ENCODE measurements at regions not wholly inside any gene's neighbourhood (a gene's known extent, or its start where the extent isn't known, plus 50 kb on each side); places are given as distances from the start of the nearest gene placed in this dataset.

- no peak for DNase-seq
Observed at GRCh38 chr3:115537669-115538068, 85.6 kb upstream of the GAP43 start.

GRCh38 chr3:115547207-115547606 lies 76.1 kb upstream of the GAP43 start:
- DNase-seq, result no peak

GRCh38 chr3:115548611-115549010 lies 74.7 kb upstream of the GAP43 start:
- DNase-seq, result no peak

- no peak for DNase-seq
Observed at GRCh38 chr3:115549071-115549470, 74.2 kb upstream of the GAP43 start.

GRCh38 chr3:115550285-115550761 lies 73.0 kb upstream of the GAP43 start:
- no peak for DNase-seq

- DNase-seq, result no peak
Observed at GRCh38 chr3:115551016-115551415, 72.3 kb upstream of the GAP43 start.

- DNase-seq, result no peak
Observed at GRCh38 chr3:115552007-115552406, 71.3 kb upstream of the GAP43 start.

GRCh38 chr3:115553796-115554486 lies 69.4 kb upstream of the GAP43 start:
- no peak for DNase-seq

- DNase-seq, result no peak
Observed at GRCh38 chr3:115554487-115554807, 68.9 kb upstream of the GAP43 start.

GRCh38 chr3:115562636-115563267 lies 60.6 kb upstream of the GAP43 start:
- no peak for DNase-seq

GRCh38 chr3:115563984-115564383 lies 59.3 kb upstream of the GAP43 start:
- no peak for DNase-seq

GRCh38 chr3:115571413-115571812 lies 51.9 kb upstream of the GAP43 start:
- no peak for DNase-seq

All from cerebellar nuclear complex (tissue), 1 donor.